H1 (cell line): ENCODE measurements at regions not wholly inside any gene's neighbourhood (a gene's known extent, or its start where the extent isn't known, plus 50 kb on each side); places are given as distances from the start of the nearest gene placed in this dataset.

ENCODE experiments used
- CTCF ChIA-PET: fragments of 300-600 bp; sonication (Branson Sonifier 250); formaldehyde crosslinking; loops from one replicate; lab custom pipeline; 2021; ENCODE audit not compliant: partially characterized antibody; lab: Charles Lee
- POLR2A ChIA-PET: fragments of 300-600 bp; sonication (Branson Sonifier 250); formaldehyde crosslinking; loops from one replicate; lab custom pipeline; 2021; ENCODE audit warnings: inconsistent platforms; ENCODE audit not compliant: partially characterized antibody; lab: Charles Lee
- DNase-seq, 2 experiments: peaks; one replicate each; pipeline versions ENCODE4 v3.0.0 to v3.0.0-alpha.2; 2010 to 2022; ENCODE audit warnings: low spot score in 2 of 2, low read depth in 1 of 2, mixed read lengths in 1 of 2
- FAIRE-seq: peaks from 2 replicates; lab custom pipeline; 2011; peaks lifted over from hg19 to GRCh38; lab: Jason Lieb, UNC
- H2AFZ ChIP-seq: 2 replicates; pipeline ENCODE4 v1.8.1; 2012; ENCODE audit warnings: low read length, inconsistent platforms
- H2AK5ac ChIP-seq: 2 replicates; pipeline ENCODE4 v1.6.1; 2013; ENCODE audit warnings: low read depth, low read length
- H2BK120ac ChIP-seq: replicated peaks from 2 replicates; pipeline ENCODE3; 2013; ENCODE audit warnings: low read depth, low read length, inconsistent platforms
- H2BK12ac ChIP-seq: 2 replicates; pipeline ENCODE4 v1.6.1; 2013; ENCODE audit warnings: low read depth, low read length
- H2BK15ac ChIP-seq: 2 replicates; pipeline ENCODE4 v1.6.1; 2013; ENCODE audit warnings: low read length
- H2BK20ac ChIP-seq: 2 replicates; pipeline ENCODE4 v1.6.1; 2013; ENCODE audit warnings: low read length
- H2BK5ac ChIP-seq: 2 replicates; pipeline ENCODE4 v1.6.1; 2013; ENCODE audit warnings: low read depth, low read length
- H3K14ac ChIP-seq: 2 replicates; pipeline ENCODE4 v1.6.1; 2013; ENCODE audit warnings: inconsistent platforms; ENCODE audit not compliant: insufficient read length
- H3K18ac ChIP-seq: 2 replicates; pipeline ENCODE4 v1.6.1; 2013; ENCODE audit warnings: low read length; ENCODE audit errors: extremely low read depth
- H3K23ac ChIP-seq: 2 replicates; pipeline ENCODE4 v1.6.1; 2013; ENCODE audit warnings: inconsistent platforms; ENCODE audit not compliant: insufficient read length
- H3K23me2 ChIP-seq: 2 replicates; pipeline ENCODE4 v1.6.1; 2013; ENCODE audit warnings: low read depth, low read length
- H3K27ac ChIP-seq: 2 replicates; pipeline ENCODE4 v1.6.1; 2011; ENCODE audit warnings: low read depth, low read length, inconsistent platforms
- H3K27me3 ChIP-seq, 4 experiments: replicated peaks in 1 of 4; 1 replicate in 1 of 4; 2 replicates in 3 of 4; pipeline versions ENCODE4 v1.6.1 to v1.8.1; 2011 to 2013; ENCODE audit warnings: low read length in 3 of 4, mild to moderate bottlenecking in 3 of 4, inconsistent platforms in 2 of 4, mixed read lengths in 2 of 4, moderate library complexity in 1 of 4; ENCODE audit not compliant: control insufficient read depth in 3 of 4, insufficient read depth in 3 of 4; ENCODE audit errors: extremely low read depth in 1 of 4
- H3K36me3 ChIP-seq, 4 experiments: 2 replicates each; pipeline versions ENCODE4 v1.6.1 to v1.8.1; 2011 to 2013; ENCODE audit warnings: mild to moderate bottlenecking in 4 of 4, low read length in 3 of 4, moderate library complexity in 2 of 4, control low read depth in 1 of 4, inconsistent platforms in 1 of 4; ENCODE audit not compliant: insufficient read depth in 4 of 4, control insufficient read depth in 2 of 4
- H3K4ac ChIP-seq: replicated peaks from 2 replicates; pipeline ENCODE3; 2013; ENCODE audit warnings: low read length, low read depth, mixed read lengths, inconsistent platforms; ENCODE audit not compliant: insufficient read length
- H3K4me1 ChIP-seq, 4 experiments: replicated peaks in 1 of 4; 1 replicate in 1 of 4; 2 replicates in 3 of 4; pipeline versions ENCODE4 v1.6.1 to v1.8.1; 2011 to 2013; ENCODE audit warnings: low read length in 3 of 4, inconsistent platforms in 2 of 4, mixed read lengths in 1 of 4; ENCODE audit not compliant: insufficient read depth in 4 of 4, control insufficient read depth in 3 of 4
- H3K4me2 ChIP-seq, 2 experiments: 2 replicates each; pipeline versions ENCODE4 v1.6.1 to v1.8.1; 2011 to 2013; ENCODE audit warnings: low read depth in 2 of 2, low read length in 2 of 2, control low read depth in 1 of 2, inconsistent platforms in 1 of 2, mild to moderate bottlenecking in 1 of 2; ENCODE audit not compliant: insufficient read depth in 1 of 2
- H3K4me3 ChIP-seq, 4 experiments: fragments of 200-600, 300-600 bp in 1 of 4; sonication (generic), shearing (Covaris generic), sonication (Bioruptor Twin) in 1 of 4; 2 replicates each; pipeline versions ENCODE4 v1.5.1 to v1.8.1; 2011 to 2016; ENCODE audit warnings: low read length in 4 of 4, low read depth in 3 of 4, control low read depth in 2 of 4, inconsistent platforms in 2 of 4, mild to moderate bottlenecking in 2 of 4, mixed read lengths in 1 of 4, moderate library complexity in 1 of 4; ENCODE audit not compliant: insufficient read depth in 2 of 4; ENCODE audit errors: extremely low read depth in 1 of 4
- H3K56ac ChIP-seq: replicated peaks from 2 replicates; pipeline ENCODE3; 2013; ENCODE audit warnings: low read depth, mild to moderate bottlenecking, mixed read lengths, low read length, inconsistent platforms; ENCODE audit not compliant: insufficient read length
- H3K79me1 ChIP-seq: 2 replicates; pipeline ENCODE4 v1.6.1; 2013; ENCODE audit warnings: low read depth, low read length, control low read depth
- H3K79me2 ChIP-seq, 2 experiments: 2 replicates each; pipeline versions ENCODE4 v1.6.1 to v1.8.1; 2012 to 2013; ENCODE audit warnings: low read length in 2 of 2, mild to moderate bottlenecking in 2 of 2, inconsistent platforms in 1 of 2; ENCODE audit not compliant: insufficient read depth in 2 of 2, control insufficient read depth in 1 of 2
- H3K9ac ChIP-seq, 4 experiments: replicated peaks in 1 of 4; 1 replicate in 1 of 4; 2 replicates in 3 of 4; pipeline versions ENCODE4 v1.6.1 to v1.8.1; 2011 to 2013; ENCODE audit warnings: low read depth in 3 of 4, low read length in 3 of 4, control low read depth in 2 of 4, mild to moderate bottlenecking in 2 of 4, moderate library complexity in 2 of 4, inconsistent platforms in 1 of 4; ENCODE audit errors: extremely low read depth in 1 of 4
- H3K9me3 ChIP-seq, 2 experiments: 2 replicates each; pipeline versions ENCODE4 v1.6.1 to v1.8.1; 2012 to 2013; ENCODE audit warnings: mild to moderate bottlenecking in 2 of 2, moderate library complexity in 2 of 2, control low read depth in 1 of 2, inconsistent platforms in 1 of 2, low read depth in 1 of 2, low read length in 1 of 2, mixed read lengths in 1 of 2; ENCODE audit not compliant: insufficient read depth in 2 of 2
- H4K20me1 ChIP-seq, 2 experiments: replicated peaks in 1 of 2; 2 replicates each; pipeline versions ENCODE3 to v1.8.1; 2011 to 2013; ENCODE audit warnings: inconsistent platforms in 2 of 2, low read length in 2 of 2, mild to moderate bottlenecking in 1 of 2; ENCODE audit not compliant: insufficient read depth in 2 of 2, control insufficient read depth in 1 of 2
- H4K5ac ChIP-seq: 2 replicates; pipeline ENCODE4 v1.6.1; 2013; ENCODE audit warnings: low read length, low read depth, mixed read lengths, inconsistent platforms; ENCODE audit not compliant: insufficient read length
- H4K8ac ChIP-seq: 2 replicates; pipeline ENCODE4 v1.8.0; 2013; ENCODE audit warnings: mild to moderate bottlenecking, moderate library complexity, low read length, inconsistent platforms; ENCODE audit not compliant: insufficient read depth; ENCODE audit errors: extremely low read depth
- H4K91ac ChIP-seq: replicated peaks from 2 replicates; pipeline ENCODE3; 2013; ENCODE audit warnings: low read length, mixed read lengths, inconsistent platforms; ENCODE audit not compliant: insufficient read length
- ASH2L ChIP-seq: fragments of 200-600, 300-600 bp; sonication (generic); IDR thresholded peaks from one replicate; pipeline ENCODE4 v1.7.1; 2017; ENCODE audit warnings: low read length
- CBX5 ChIP-seq: fragments of 300-800, 300-1000 bp; sonication (generic); IDR thresholded peaks from 2 replicates; pipeline ENCODE4 v1.7.1; 2016; ENCODE audit warnings: antibody characterized with exemption, low read length, low read depth
- JUND ChIP-seq: IDR thresholded peaks from 2 replicates; pipeline ENCODE4 v1.6.1; 2011; ENCODE audit warnings: mild to moderate bottlenecking, improper control_type of control experiment, low read length
- SRF ChIP-seq: IDR thresholded peaks from 2 replicates; pipeline ENCODE4 v1.6.1; 2011; ENCODE audit warnings: mild to moderate bottlenecking, low read depth, low read length, moderate library complexity
- ZNF274 ChIP-seq: IDR thresholded peaks from 2 replicates; pipeline ENCODE4 v1.7.0; 2012; ENCODE audit warnings: low read length, borderline replicate concordance; ENCODE audit errors: extremely low read depth
- WGBS, 2 experiments: shearing (Covaris generic) in 1 of 2; methylation state at CpG; one replicate each; pipeline versions ENCODE4 v1.1.6 to v1.1.7; 2013 to 2015; ENCODE audit warnings: low lambda C conversion rate in 2 of 2, mixed read lengths in 2 of 2, inconsistent platforms in 1 of 2, low coverage in 1 of 2, missing lambda C conversion rate in 1 of 2; ENCODE audit not compliant: insufficient replicate concordance in 2 of 2, insufficient coverage in 1 of 2, insufficient read length in 1 of 2; ENCODE audit errors: extremely low coverage in 1 of 2, missing lambda C conversion rate in 1 of 2; 5-methylcytosine and 5-hydroxymethylcytosine counted together

- Histone ChIP-seq H3K56ac (no peak overlapping the region), H4K20me1 (no peaks in the 10 kb centered on the region), H3K4me2 (no peak overlapping the region), H3K14ac (no peak overlapping the region), H3K79me1 (no peaks in the 10 kb centered on the region), H3K79me2 (no peaks in the 10 kb centered on the region), H2BK20ac (no peak overlapping the region), H2BK120ac (no peak overlapping the region), H2BK15ac (no peak overlapping the region), H3K23ac (no peak overlapping the region), H3K4ac (no peak overlapping the region), H3K4me3 (no peak overlapping the region), H3K36me3 (no peaks in the 10 kb centered on the region), H3K27ac (no peak overlapping the region), H4K91ac (no peak overlapping the region), H2AFZ (no peak overlapping the region), H2AK5ac (no peak overlapping the region), H3K23me2 (no peaks in the 10 kb centered on the region), H3K9me3 (no peaks in the 10 kb centered on the region), H3K18ac (no peak overlapping the region), H3K27me3 (peaks cover 0 to 1% (median 0%) of the 10 kb centered on the region in 4 experiments; a peak in 1 of 7 replicates), H2BK12ac (no peak overlapping the region), H3K9ac (no peak overlapping the region), H2BK5ac (no peak overlapping the region), H4K8ac (no peak overlapping the region), H3K4me1 (no peaks in the 10 kb centered on the region), H4K5ac (no peak overlapping the region)
- WGBS, 2 experiments, result 88% methylated on average over 4 of the region's 4 CpGs; no CpG with 5 or more reads in 1 of the 2 experiments
- DNase-seq, result no peak
- TF ChIP-seq JUND (no peak), ASH2L (no peak), ZNF274 (no peak), SRF (no peak), CBX5 (no peak)
- no peak for FAIRE-seq
- ChIA-PET POLR2A (no interaction called here), CTCF (interaction anchor here (1.2 kb wide), 1 partner anchor 227 kb away, joined by 5 read pairs; no protein-coding TSS in a partner anchor)
Measured at GRCh38 chr6:24056567-24056966, 69.4 kb upstream of the NRSN1 start.
